GM18861 (cell line): ENCODE measurements at regions not wholly inside any gene's neighbourhood (a gene's known extent, or its start where the extent isn't known, plus 50 kb on each side); places are given as distances from the start of the nearest gene placed in this dataset.
"Not testable (repeated sequence)": the region's sequence is repeated elsewhere in the genome, so short reads cannot be mapped to it uniquely, and the experiment has no call there.

Source experiments
- ATAC-seq: cut with Tn5 transposase; IDR thresholded peaks from one replicate; pipeline ENCODE4 v1.9.1; 2021; ENCODE audit not compliant: unreplicated experiment

DNA sequence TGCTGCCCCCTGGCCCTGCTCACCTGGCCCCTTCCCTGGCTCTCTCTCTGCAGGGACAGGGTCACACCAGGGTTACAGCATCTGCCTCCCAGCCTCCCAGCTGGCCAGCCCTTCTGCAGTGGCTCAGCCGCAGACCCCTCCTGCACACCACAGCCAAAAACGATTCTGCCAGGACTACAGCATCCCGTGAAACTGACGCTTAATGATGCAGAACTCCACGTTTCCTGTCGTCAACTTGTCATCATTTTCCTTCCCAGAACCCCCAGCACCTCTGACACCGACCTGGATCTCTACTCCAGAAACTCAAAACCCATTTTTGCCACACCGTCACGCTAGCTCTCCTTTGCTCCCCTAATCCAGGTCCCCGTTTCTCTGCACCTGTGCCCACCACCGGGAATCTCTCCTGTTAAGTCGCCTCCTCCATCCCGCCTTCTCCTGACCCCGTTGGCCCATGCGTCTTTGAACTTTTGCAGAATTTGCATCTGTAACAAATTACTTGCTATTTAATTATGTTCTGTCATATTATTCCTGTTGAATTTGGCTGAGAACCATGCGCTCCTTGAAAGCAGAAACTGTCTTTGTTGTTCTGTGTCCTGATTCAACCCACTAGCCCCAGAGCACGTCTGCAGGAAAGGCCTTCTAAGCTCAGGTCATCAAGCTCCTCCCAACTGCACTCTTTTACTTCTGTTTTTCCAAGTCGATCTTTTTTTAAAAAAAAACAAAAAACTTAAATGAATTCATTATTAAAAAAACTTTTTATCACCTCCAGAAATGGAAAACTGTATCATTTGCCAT is 173.2 kb upstream of the COPS8 start:
- no peak for ATAC-seq

- no peak for ATAC-seq
Measured at GRCh38 chr2:236915186-236915585, 170.5 kb upstream of the COPS8 start.

DNA sequence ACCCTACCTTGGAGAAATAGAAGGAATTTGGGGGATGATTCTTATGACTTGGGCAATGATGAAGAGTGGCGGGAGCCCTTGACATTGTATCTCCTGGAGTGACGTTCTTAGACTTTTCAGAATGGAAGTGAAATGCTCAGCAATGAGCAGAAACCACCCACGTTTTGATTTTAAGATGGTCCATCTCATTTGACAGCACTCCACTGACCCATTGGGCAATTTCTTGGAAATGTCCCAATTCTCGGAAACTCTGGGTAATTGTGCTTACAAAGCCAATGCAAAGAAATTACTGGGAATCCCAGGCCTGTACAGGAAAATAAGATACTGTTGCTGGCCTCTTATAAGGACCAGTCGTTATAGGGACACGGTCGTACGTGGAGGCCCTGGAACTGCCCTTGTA is 170.0 kb upstream of the COPS8 start:
- ATAC-seq = no peak

DNA sequence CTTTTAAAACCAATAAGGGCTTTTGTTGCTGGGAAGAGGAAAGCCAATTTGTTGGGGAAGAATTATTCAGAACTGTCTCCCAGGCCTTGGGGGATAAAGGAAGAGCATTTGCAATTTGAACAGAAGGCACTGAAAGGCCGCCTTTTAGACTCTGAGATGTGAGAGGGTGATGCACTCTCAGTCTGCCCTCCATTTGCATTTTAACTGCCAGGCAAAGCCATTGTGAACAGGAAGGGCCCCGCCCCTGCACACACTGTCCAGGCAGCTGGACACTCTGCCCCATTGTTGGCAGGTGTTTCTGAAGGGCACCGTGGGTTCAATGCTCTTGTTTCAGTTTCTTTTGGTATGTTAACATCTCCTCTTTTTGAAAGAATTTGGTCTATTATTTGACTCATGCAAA is 169.5 kb upstream of the COPS8 start:
- no peak for ATAC-seq

DNA sequence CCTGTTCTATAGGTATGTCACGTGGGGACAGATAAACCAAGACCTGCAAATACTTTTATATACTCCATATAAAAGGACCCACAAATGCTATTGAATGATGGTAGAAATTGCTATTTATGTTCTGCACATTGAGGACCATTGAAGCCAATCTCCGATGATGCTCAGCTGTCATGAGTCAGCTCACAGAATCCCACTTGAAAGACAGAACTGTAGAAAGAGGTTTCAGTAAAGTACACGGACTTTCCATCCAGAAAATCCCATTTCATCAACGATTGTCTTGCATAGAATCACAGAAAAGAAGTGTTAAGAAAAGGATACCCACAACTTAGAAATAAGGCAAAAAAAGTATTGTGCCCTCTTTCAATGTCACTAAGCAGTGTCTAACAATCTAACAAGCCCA is 169.0 kb upstream of the COPS8 start:
- no peak for ATAC-seq

- ATAC-seq = no peak
Measured at GRCh38 chr2:236917164-236917563, 168.5 kb upstream of the COPS8 start.

DNA sequence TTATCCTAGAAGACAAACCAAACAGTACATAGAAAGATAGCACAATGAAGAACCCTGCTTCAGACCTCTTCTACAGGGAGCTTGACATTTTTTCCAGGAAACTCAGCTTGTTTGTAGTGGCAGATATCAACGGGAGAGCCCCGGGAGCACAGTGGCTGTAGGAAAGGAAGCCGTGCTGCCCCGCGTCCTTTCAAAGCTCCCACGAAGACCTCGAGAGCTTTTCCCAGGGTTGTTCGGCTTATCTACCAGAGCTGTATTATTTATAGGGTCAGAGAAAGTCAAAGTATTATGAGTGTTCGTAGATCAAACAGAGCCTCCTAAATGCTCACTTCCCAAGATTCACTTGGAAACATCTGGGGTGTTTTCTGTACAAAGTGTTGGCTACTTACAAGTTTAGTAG is 167.1 kb upstream of the COPS8 start:
- no peak for ATAC-seq

- no peak for ATAC-seq
Measured at GRCh38 chr2:236919209-236919608, 166.5 kb upstream of the COPS8 start.

- ATAC-seq = not testable (repeated sequence)
Measured at GRCh38 chr2:236919801-236920379, 165.8 kb upstream of the COPS8 start.

GRCh38 chr2:236922061-236922460 is 163.6 kb upstream of the COPS8 start:
- no peak for ATAC-seq

DNA sequence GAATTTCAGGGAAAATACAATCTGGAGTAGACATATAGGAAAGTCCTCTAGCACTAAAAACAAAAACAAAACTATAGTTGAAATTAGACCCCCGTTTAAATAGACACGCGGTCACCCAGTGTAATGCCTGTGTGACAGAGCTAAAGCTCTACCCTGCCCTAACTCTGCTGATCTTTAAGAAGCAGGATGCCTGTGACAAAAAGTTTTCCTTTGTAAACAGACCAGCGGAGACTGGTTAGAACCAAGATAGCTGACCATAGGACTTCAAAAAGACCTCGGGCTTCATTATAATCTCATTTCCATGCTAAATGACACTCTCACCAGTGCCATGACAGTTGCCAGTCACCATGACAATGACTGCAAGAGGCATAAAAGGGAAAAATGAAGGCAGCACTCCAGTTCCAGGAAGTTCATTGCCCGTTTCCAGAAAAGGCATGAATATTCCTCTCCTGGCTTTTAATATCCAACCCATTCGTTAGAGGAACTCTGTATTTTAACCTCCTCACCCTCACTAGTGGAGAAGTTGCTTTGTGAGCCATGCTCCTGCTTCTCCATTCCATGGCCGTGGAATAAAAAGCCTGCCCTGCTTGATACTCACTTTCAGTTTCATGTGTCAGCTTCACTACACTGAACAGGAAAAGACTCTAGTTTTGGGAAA is 157.2 kb upstream of the COPS8 start:
- ATAC-seq = no peak

DNA sequence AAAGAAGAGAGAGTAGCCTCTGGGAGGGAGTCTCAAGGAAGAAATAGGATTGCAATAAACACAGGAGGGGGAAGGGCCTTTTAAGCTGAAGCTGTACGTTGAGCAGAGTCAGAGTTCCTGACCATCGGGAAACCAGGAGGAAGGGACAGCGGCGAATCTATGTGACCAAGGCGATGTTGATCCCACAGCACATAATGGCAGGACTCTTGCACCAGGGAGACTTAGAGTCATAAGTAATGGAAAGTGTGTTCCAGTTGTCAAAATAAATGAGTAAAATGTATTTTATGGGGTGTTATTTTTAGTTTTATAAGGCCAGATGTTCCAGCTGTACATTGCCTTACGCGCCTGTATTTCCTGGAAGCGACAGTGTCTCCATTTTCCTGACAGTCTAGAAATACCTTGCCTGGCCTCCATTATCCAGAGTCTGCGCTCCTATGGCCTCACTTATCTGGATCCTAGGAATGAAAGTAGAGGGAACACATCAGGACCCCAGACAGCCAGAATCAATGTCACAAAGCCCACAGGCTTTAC is 152.8 kb upstream of the COPS8 start:
- ATAC-seq = no peak

DNA sequence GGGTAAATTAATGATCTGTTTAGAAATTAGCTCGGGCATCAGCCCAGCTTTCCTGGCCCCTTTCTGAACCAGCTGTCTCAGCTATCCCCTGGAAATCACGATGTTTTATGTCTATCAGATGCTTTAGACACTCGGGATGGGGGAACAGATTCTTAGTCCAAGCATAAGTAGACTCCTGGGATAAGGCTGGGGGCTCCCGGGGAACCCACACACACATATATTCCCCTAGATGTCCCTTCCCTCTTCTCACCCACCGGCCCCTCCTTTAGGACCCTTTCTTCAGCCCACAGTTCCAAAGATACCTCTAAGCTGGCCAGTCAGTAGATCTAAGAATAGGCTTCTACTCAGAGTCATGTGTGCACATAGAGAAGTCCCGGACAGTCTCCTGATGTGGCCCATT is 151.5 kb upstream of the COPS8 start:
- no peak for ATAC-seq

- no peak for ATAC-seq
Measured at GRCh38 chr2:236934656-236935055, 151.0 kb upstream of the COPS8 start.

DNA sequence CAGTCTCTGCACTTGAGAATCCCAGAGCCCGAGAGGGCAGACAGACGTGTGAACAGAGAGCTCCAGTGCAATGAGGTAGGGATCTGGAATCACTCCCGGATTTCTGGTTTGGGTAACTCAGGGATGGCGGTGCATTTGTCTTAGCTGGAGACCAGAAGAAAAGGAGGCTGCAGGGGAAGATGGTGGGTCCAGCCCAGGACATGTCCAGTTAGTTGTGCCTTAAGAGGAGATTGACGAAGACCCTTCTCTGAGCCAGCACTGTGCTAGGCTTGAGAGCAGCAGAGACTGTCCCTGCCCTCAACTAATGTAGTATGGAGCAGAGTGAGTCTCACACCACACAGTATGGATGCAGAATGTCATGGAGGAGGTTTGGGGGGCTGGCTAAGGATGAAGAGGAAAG is 150.6 kb upstream of the COPS8 start:
- ATAC-seq = no peak

DNA sequence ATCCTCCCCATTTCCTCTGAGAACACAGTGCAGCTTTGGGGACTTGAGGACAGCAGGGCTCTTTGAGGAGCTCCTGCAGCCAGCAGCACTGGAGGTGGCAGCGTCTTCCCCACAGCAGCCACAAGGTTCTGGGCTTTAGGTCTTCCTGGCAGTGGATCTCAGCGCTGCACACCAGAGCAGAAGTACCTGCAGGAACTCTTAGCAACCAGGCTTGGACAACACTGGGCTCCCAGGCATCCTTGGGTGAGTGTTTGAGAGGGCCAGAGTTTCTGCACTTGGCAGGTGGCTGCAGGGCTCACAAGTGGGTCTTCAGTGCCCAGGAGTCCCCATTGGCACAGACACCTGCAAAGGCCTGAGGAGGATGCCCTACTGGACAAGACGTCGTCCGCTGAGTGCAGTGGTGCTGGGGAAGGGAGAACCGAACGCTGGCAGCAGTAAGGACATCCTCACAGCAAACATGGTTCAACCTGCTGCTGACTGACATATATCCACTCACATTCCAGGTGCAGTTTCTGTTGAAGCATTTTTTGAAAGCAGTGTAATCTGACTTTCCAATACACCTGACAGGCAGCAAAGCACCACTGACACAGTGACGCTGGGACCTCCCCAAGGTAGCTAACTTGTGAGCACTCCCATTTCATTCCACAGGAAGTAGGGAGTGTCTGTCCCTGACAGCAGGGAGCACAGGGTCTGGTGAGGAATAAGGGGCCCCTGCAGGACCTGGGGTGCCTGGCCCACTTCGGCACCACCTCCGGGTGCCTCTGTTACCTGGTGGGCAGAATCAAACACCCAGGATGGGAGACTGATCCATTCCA is 149.9 kb upstream of the COPS8 start:
- no peak for ATAC-seq

DNA sequence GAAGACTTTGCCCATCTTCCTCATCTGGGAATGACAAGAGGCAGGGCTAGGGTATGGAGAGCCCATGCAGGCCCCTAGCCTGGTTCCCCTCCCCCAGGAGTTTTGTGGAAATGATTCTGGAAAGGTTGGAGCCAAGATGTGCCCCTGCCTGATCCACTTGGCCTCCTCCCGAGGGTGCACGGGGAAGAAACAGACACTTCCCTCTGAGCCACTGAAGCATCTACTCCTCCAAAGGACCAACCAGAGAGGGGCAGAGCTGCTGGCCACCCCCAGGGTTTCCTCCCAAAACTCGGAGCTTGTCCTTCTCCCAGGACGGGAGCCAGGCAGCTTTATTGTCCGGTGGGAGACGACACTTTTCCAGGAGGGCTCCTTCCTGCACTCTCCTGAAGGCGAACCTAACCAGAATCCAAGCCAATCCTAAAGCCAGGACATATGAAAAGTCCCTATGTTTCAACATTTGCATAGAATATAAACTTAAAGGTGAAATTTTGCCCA is 149.2 kb upstream of the COPS8 start:
- ATAC-seq = no peak

GRCh38 chr2:236938126-236938525 is 147.6 kb upstream of the COPS8 start:
- ATAC-seq = no peak

- no peak for ATAC-seq
Measured at GRCh38 chr2:236939271-236939670, 146.4 kb upstream of the COPS8 start.

DNA sequence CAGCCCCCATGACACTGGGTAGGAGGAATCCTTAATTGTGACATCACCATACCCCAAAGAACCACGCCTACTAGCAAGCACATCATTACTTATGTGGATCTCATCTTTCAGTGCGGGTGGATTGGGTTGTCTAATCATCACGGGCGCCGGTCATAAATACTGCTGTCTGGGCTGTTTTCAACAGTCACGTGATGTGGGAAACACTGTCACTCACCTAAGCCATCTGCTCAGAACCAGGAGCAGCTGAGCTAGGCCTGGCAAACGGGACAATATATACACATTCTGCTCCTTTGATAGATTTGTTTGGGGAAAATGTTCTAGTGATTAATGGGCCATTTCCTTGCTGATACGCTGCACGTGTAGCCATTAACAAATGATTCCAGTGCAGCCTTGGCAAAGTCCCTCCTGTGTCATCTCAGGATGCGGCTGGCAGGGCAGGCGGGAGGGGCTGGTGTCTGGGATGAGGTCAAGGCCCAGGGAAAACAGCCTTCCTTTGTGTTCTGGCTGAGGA is 145.9 kb upstream of the COPS8 start:
- no peak for ATAC-seq

DNA sequence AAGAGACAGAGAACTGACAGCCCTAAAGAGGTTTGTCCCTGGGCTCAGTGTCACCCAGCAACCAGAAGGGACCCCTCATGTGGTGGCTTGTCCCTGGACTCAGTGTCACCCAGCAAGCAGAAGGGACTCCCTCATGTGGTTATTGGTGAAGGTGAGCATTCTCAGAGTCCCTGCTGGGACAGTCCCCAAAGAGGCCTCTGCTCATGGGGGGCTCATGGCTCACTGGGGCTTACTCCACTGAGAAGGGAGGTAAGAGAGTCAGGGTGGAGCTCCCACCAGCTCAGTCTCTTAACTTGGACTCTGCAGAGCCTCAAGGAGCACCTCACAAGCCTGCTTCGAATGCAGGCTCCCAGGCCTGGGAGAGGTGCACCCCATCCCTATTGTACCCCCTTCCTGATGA is 145.2 kb upstream of the COPS8 start:
- no peak for ATAC-seq
